SK-N-SH (cell line): ENCODE measurements at regions not wholly inside any gene's neighbourhood (a gene's known extent, or its start where the extent isn't known, plus 50 kb on each side); places are given as distances from the start of the nearest gene placed in this dataset.

Source experiments
- CTCF ChIA-PET: fragments of 300-600, 350-600 bp; formaldehyde crosslinking; extraction: SDS; loops from one replicate; lab custom pipeline; 2021; lab: Yijun Ruan, JAX
- POLR2A ChIA-PET: fragments of 350-600 bp; sonication (Branson Sonifier 250); formaldehyde crosslinking; extraction: SDS; loops from one replicate; lab custom pipeline; 2020; ENCODE audit warnings: antibody characterized with exemption, inconsistent platforms; lab: Yijun Ruan, JAX
- DNase-seq: peaks from one replicate; pipeline ENCODE4 v3.0.0; 2012
- H2AFZ ChIP-seq: fragments of 200-600 bp; sonication (generic); 2 replicates; pipeline ENCODE4 v1.8.1; 2016; ENCODE audit warnings: antibody characterized with exemption, mild to moderate bottlenecking, low read depth
- H3F3A ChIP-seq: fragments of 200-600 bp; sonication (generic); replicated peaks from 2 replicates; pipeline ENCODE3; 2016; ENCODE audit warnings: antibody characterized with exemption, mild to moderate bottlenecking; ENCODE audit not compliant: insufficient read depth
- H3K27ac ChIP-seq, 2 experiments: fragments of 200-500 bp in 1 of 2; fragments of 200-600 bp in 1 of 2; sonication (Bioruptor generic) in 1 of 2; sonication (generic), shearing (Covaris generic) in 1 of 2; 2 replicates each; pipeline versions ENCODE4 v1.5.1 to v1.6.1; 2014 to 2016; ENCODE audit warnings: low read depth in 2 of 2, inconsistent platforms in 1 of 2, low read length in 1 of 2, mild to moderate bottlenecking in 1 of 2, mixed read lengths in 1 of 2
- H3K27me3 ChIP-seq: fragments of 200-600 bp; sonication (generic), shearing (Covaris generic); 2 replicates; pipeline ENCODE4 v1.6.1; 2016; ENCODE audit warnings: mixed run types; ENCODE audit not compliant: insufficient read depth
- H3K36me3 ChIP-seq, 2 experiments: fragments of 200-500 bp in 1 of 2; fragments of 200-600 bp in 1 of 2; sonication (Bioruptor generic) in 1 of 2; sonication (generic) in 1 of 2; replicated peaks in 1 of 2; 2 replicates each; pipeline versions ENCODE3 to v1.5.1; 2014 to 2016; ENCODE audit warnings: low read length in 1 of 2, mild to moderate bottlenecking in 1 of 2; ENCODE audit not compliant: insufficient read depth in 2 of 2, control insufficient read depth in 1 of 2
- H3K4me1 ChIP-seq, 2 experiments: fragments of 200-500 bp in 1 of 2; fragments of 200-600 bp in 1 of 2; sonication (Bioruptor generic) in 1 of 2; sonication (generic), shearing (Covaris generic) in 1 of 2; 2 replicates each; pipeline versions ENCODE4 v1.5.1 to v1.6.1; 2014 to 2016; ENCODE audit warnings: low read depth in 1 of 2, low read length in 1 of 2, mixed run types in 1 of 2; ENCODE audit not compliant: insufficient read depth in 2 of 2, control insufficient read depth in 1 of 2
- H3K4me2 ChIP-seq: fragments of 200-600 bp; sonication (generic), shearing (Covaris generic); 2 replicates; pipeline ENCODE4 v1.6.1; 2017; ENCODE audit warnings: mixed run types
- H3K4me3 ChIP-seq, 2 experiments: fragments of 200-500 bp in 1 of 2; fragments of 200-600 bp in 1 of 2; sonication (Bioruptor generic) in 1 of 2; sonication (generic), shearing (Covaris generic) in 1 of 2; 2 replicates each; pipeline versions ENCODE4 v1.5.1 to v1.8.1; 2014 to 2016; ENCODE audit warnings: low read depth in 2 of 2, inconsistent platforms in 1 of 2, low read length in 1 of 2, mild to moderate bottlenecking in 1 of 2, mixed read lengths in 1 of 2, moderate library complexity in 1 of 2
- H3K79me2 ChIP-seq: fragments of 200-600 bp; sonication (generic); 2 replicates; pipeline ENCODE4 v1.8.1; 2017; ENCODE audit warnings: mild to moderate bottlenecking; ENCODE audit not compliant: insufficient read depth
- H3K9ac ChIP-seq: fragments of 200-600 bp; sonication (generic); 2 replicates; pipeline ENCODE4 v1.6.1; 2017; ENCODE audit warnings: mixed run types
- H3K9me2 ChIP-seq: fragments of 200-600 bp; sonication (generic); 2 replicates; pipeline ENCODE4 v1.6.1; 2017; ENCODE audit warnings: mixed run types
- H3K9me3 ChIP-seq: fragments of 200-600 bp; sonication (generic); 2 replicates; pipeline ENCODE4 v1.6.1; 2017; ENCODE audit warnings: mixed run types, mild to moderate bottlenecking, moderate library complexity
- H4K20me1 ChIP-seq: fragments of 200-600 bp; sonication (generic); 2 replicates; pipeline ENCODE4 v1.6.1; 2017; ENCODE audit warnings: mild to moderate bottlenecking, mixed run types; ENCODE audit not compliant: insufficient read depth
- CHD2 ChIP-seq: fragments of 150-350 bp; IDR thresholded peaks from 2 replicates; pipeline ENCODE4 v1.6.1; 2018; ENCODE audit warnings: low read length; ENCODE audit not compliant: partially characterized antibody
- ELF1 ChIP-seq: IDR thresholded peaks from 2 replicates; pipeline ENCODE4 v1.4.0; 2012
- EP300 ChIP-seq, 2 experiments: IDR thresholded peaks; 2 replicates each; pipeline versions ENCODE4 v1.4.0 to v1.6.1; 2012; ENCODE audit warnings: borderline replicate concordance in 1 of 2, low read depth in 1 of 2, low read length in 1 of 2
- FOSL2 ChIP-seq: IDR thresholded peaks from 2 replicates; pipeline ENCODE4 v1.4.0; 2012; ENCODE audit warnings: low read depth, mild to moderate bottlenecking, moderate library complexity, borderline replicate concordance
- FOXM1 ChIP-seq: IDR thresholded peaks from 2 replicates; pipeline ENCODE4 v1.4.0; 2012; ENCODE audit warnings: low read depth, mild to moderate bottlenecking
- GABPA ChIP-seq: IDR thresholded peaks from 2 replicates; pipeline ENCODE4 v1.4.0; 2012; ENCODE audit warnings: low read depth, mild to moderate bottlenecking
- GATA2 ChIP-seq: sonication (generic); formaldehyde crosslinking; IDR thresholded peaks from 2 replicates; pipeline ENCODE4 v1.5.0; 2020; ENCODE audit warnings: mild to moderate bottlenecking, missing genetic modification reagents
- IRF3 ChIP-seq: fragments of 150-350 bp; IDR thresholded peaks from 2 replicates; pipeline ENCODE4 v1.6.1; 2016; ENCODE audit warnings: mild to moderate bottlenecking, low read depth, low read length
- JUND ChIP-seq: IDR thresholded peaks from 2 replicates; pipeline ENCODE4 v1.4.0; 2012
- MAX ChIP-seq: IDR thresholded peaks from 2 replicates; pipeline ENCODE4 v1.4.0; 2012; ENCODE audit warnings: low read depth
- MEF2A ChIP-seq: IDR thresholded peaks from 2 replicates; pipeline ENCODE4 v1.4.0; 2012; ENCODE audit warnings: low read depth, borderline replicate concordance
- MXI1 ChIP-seq: IDR thresholded peaks from 2 replicates; pipeline ENCODE4 v1.6.1; 2012; ENCODE audit warnings: mild to moderate bottlenecking, low read depth, low read length, improper control_type of control experiment
- NFIC ChIP-seq: IDR thresholded peaks from 2 replicates; pipeline ENCODE4 v1.4.0; 2012; ENCODE audit warnings: borderline replicate concordance
- NRF1 ChIP-seq: IDR thresholded peaks from 2 replicates; pipeline ENCODE4 v1.6.1; 2012; ENCODE audit warnings: low read depth, mild to moderate bottlenecking, low read length
- PBX3 ChIP-seq: IDR thresholded peaks from 2 replicates; pipeline ENCODE4; 2012
- POLR2AphosphoS5 ChIP-seq: IDR thresholded peaks from 2 replicates; pipeline ENCODE4 v1.6.1; 2012; ENCODE audit warnings: low read depth, low read length
- RCOR1 ChIP-seq: fragments of 150-350 bp; IDR thresholded peaks from 2 replicates; pipeline ENCODE4 v1.6.1; 2017; ENCODE audit warnings: antibody characterized with exemption, low read length
- RFX5 ChIP-seq: IDR thresholded peaks from 2 replicates; pipeline ENCODE4 v1.6.1; 2012; ENCODE audit warnings: mild to moderate bottlenecking, improper control_type of control experiment, low read length
- RXRA ChIP-seq: IDR thresholded peaks from 2 replicates; pipeline ENCODE4 v1.4.0; 2012; ENCODE audit warnings: low read depth, mild to moderate bottlenecking, borderline replicate concordance
- SIN3A ChIP-seq: IDR thresholded peaks from 2 replicates; pipeline ENCODE4 v1.6.1; 2012; ENCODE audit warnings: low read depth, mild to moderate bottlenecking, low read length, moderate library complexity, borderline replicate concordance
- TAF1 ChIP-seq: IDR thresholded peaks from 2 replicates; pipeline ENCODE4 v1.6.1; 2012; ENCODE audit warnings: low read depth, mild to moderate bottlenecking, low read length, moderate library complexity, borderline replicate concordance
- TCF12 ChIP-seq: IDR thresholded peaks from 2 replicates; pipeline ENCODE4 v1.4.0; 2012
- TEAD4 ChIP-seq: IDR thresholded peaks from 2 replicates; pipeline ENCODE4 v1.4.0; 2012; ENCODE audit warnings: mild to moderate bottlenecking, borderline replicate concordance; ENCODE audit not compliant: insufficient read depth
- USF2 ChIP-seq: fragments of 150-350 bp; IDR thresholded peaks from 2 replicates; pipeline ENCODE4 v1.6.1; 2017; ENCODE audit warnings: antibody characterized with exemption, low read length, low read depth, borderline replicate concordance
- ZBTB33 ChIP-seq: IDR thresholded peaks from 2 replicates; pipeline ENCODE4 v1.4.0; 2012; ENCODE audit warnings: low read depth, borderline replicate concordance
- WGBS: methylation state at CpG from one replicate; pipeline ENCODE4 v1.1.6; 2017; ENCODE audit warnings: low lambda C conversion rate; 5-methylcytosine and 5-hydroxymethylcytosine counted together

DNA sequence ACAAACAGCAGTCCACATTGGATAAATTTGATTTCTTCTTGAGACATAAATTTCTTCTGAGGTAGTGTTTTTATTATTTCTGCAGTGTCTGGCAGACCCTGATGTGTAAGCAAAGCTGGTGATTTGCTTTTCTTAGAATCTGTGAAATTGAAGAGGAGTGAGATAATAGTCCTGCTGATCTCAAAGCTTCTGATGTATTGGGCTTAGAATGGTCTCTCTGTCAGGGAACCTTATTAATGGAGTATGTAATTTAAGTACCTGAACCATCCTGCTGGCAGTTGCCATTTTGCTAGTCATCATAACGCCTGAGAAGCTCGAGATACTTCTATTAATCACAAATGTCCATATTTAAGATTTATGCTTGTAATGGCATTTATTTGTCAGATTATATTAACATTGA, 464.5 kb upstream of the PRICKLE1 start:
- no peaks in the 10 kb centered on the region for H3F3A ChIP-seq
- TF ChIP-seq NFIC (no peak), TAF1 (no peak), GABPA (no peak), TEAD4 (no peak), CHD2 (no peak), RFX5 (no peak), RXRA (no peak), MXI1 (no peak), TCF12 (no peak), ELF1 (no peak), EP300 (IDR thresholded peaks at IDR 0.05; ENCODE audit: borderline replicate concordance in 1 of 2, low read depth in 1 of 2, low read length in 1 of 2) (no peak), RCOR1 (no peak), MEF2A (no peak), SIN3A (no peak)
- TF ChIP-seq, all 33 proteins: peak for 0
- CTCF ChIA-PET = interaction anchor here (0.6 to 1.2 kb wide), 2 partner anchors 14 to 571 kb away, joined by 3 read pairs; no protein-coding TSS in a partner anchor
- no peaks in the 10 kb centered on the region for H3K9me3 ChIP-seq
- no peaks in the 10 kb centered on the region for H3K4me1 ChIP-seq
- H2AFZ ChIP-seq = no peak overlapping the region
- WGBS = 20% methylated on average over 2 of the region's 2 CpGs
- H3K4me3 ChIP-seq = no peak overlapping the region
- DNase-seq = no peak
- no peak overlapping the region for H3K27ac ChIP-seq
- H3K4me2 ChIP-seq = no peak overlapping the region
- H3K36me3 ChIP-seq = no peaks in the 10 kb centered on the region
- no peaks in the 10 kb centered on the region for H4K20me1 ChIP-seq
- H3K27me3 ChIP-seq = no peaks in the 10 kb centered on the region
- POLR2A ChIA-PET = no interaction called here
- no peaks in the 10 kb centered on the region for H3K9me2 ChIP-seq
- no peaks in the 10 kb centered on the region for H3K79me2 ChIP-seq
- no peak overlapping the region for H3K9ac ChIP-seq

GRCh38 chr12:43052441-43052840, 462.9 kb upstream of the PRICKLE1 start:
- Histone ChIP-seq H3K9ac (no peak overlapping the region), H3F3A (no peaks in the 10 kb centered on the region), H3K4me3 (no peak overlapping the region), H3K4me2 (no peak overlapping the region), H4K20me1 (no peaks in the 10 kb centered on the region), H3K27ac (no peak overlapping the region), H3K9me3 (no peaks in the 10 kb centered on the region), H3K79me2 (no peaks in the 10 kb centered on the region), H2AFZ (no peak overlapping the region), H3K36me3 (no peaks in the 10 kb centered on the region), H3K4me1 (no peaks in the 10 kb centered on the region), H3K27me3 (no peaks in the 10 kb centered on the region), H3K9me2 (no peaks in the 10 kb centered on the region)
- 34% methylated on average over 6 of the region's 6 CpGs for WGBS
- no peak for DNase-seq
- ChIA-PET POLR2A (no interaction called here), CTCF (no interaction called here)
- no peak for TF ChIP-seq TAF1
- no peak for TF ChIP-seq POLR2AphosphoS5
- no peak for TF ChIP-seq FOXM1
- TF ChIP-seq NRF1 = no peak
- TF ChIP-seq ZBTB33 = no peak
- no peak for TF ChIP-seq JUND
- TF ChIP-seq MAX = no peak
- TF ChIP-seq TCF12 = no peak
- TF ChIP-seq GATA2 (CRISPR knock-in tag) = no peak
- TF ChIP-seq IRF3 = no peak
- no peak for TF ChIP-seq PBX3
- TF ChIP-seq FOSL2 = no peak
- no peak for TF ChIP-seq USF2
